DND-41 (cell line): ENCODE measurements at regions not wholly inside any gene's neighbourhood (a gene's known extent, or its start where the extent isn't known, plus 50 kb on each side); places are given as distances from the start of the nearest gene placed in this dataset.

Experiments
- ATAC-seq: fragments of 200-7000 bp; cut with Tn5 transposase; 3 replicates; pipeline ENCODE4 v1.9.1; 2021; ENCODE audit warnings: low read depth; ENCODE audit not compliant: insufficient read depth
- DNase-seq: peaks from one replicate; pipeline ENCODE4 v3.0.0-alpha.2; 2020
- H2AFZ ChIP-seq: 2 replicates; pipeline ENCODE4 v1.6.0; 2012; ENCODE audit warnings: low read depth, low read length
- H3K27ac ChIP-seq: 2 replicates; pipeline ENCODE4 v1.5.1; 2012; ENCODE audit warnings: low read length, inconsistent platforms
- H3K27me3 ChIP-seq: fragments of 200-600 bp; sonication (generic); 2 replicates; pipeline ENCODE4 v1.6.0; 2012; ENCODE audit warnings: low read length, mild to moderate bottlenecking, inconsistent platforms; ENCODE audit not compliant: insufficient read depth, poor library complexity
- H3K36me3 ChIP-seq: 2 replicates; pipeline ENCODE4 v1.5.1; 2012; ENCODE audit warnings: low read length, inconsistent platforms; ENCODE audit not compliant: insufficient read depth
- H3K4me1 ChIP-seq: 2 replicates; pipeline ENCODE4 v1.5.1; 2012; ENCODE audit warnings: mild to moderate bottlenecking, low read length; ENCODE audit not compliant: insufficient read depth
- H3K4me2 ChIP-seq: 2 replicates; pipeline ENCODE4 v1.6.0; 2012; ENCODE audit warnings: mild to moderate bottlenecking, moderate library complexity, low read length, inconsistent platforms; ENCODE audit not compliant: insufficient read depth
- H3K4me3 ChIP-seq, 2 experiments: fragments of 200-600 bp in 1 of 2; shearing (Covaris generic) in 1 of 2; 2 replicates each; pipeline ENCODE4 v1.5.1; 2012 to 2016; ENCODE audit warnings: inconsistent platforms in 2 of 2, low read length in 2 of 2, mild to moderate bottlenecking in 2 of 2, low read depth in 1 of 2, moderate library complexity in 1 of 2
- H3K79me2 ChIP-seq: 2 replicates; pipeline ENCODE4 v1.6.0; 2012; ENCODE audit warnings: low read length, inconsistent platforms; ENCODE audit not compliant: insufficient read depth
- H3K9ac ChIP-seq: 2 replicates; pipeline ENCODE4 v1.6.0; 2012; ENCODE audit warnings: low read depth, mild to moderate bottlenecking, inconsistent platforms, low read length, moderate library complexity
- H3K9me3 ChIP-seq: 2 replicates; pipeline ENCODE4 v1.5.1; 2012; ENCODE audit warnings: low read length, moderate library complexity, mild to moderate bottlenecking, inconsistent platforms; ENCODE audit not compliant: insufficient read depth, severe bottlenecking
- H4K20me1 ChIP-seq: 2 replicates; pipeline ENCODE4 v1.6.0; 2012; ENCODE audit warnings: low read length; ENCODE audit not compliant: insufficient read depth
- CTCF ChIP-seq: IDR thresholded peaks from 2 replicates; pipeline ENCODE4 v1.5.1; 2012; ENCODE audit warnings: borderline replicate concordance, low read length, moderate library complexity, mild to moderate bottlenecking; ENCODE audit not compliant: poor library complexity, severe bottlenecking; ENCODE audit errors: extremely low read depth
- EZH2 ChIP-seq: IDR thresholded peaks from 3 replicates; pipeline ENCODE4 v1.6.1; 2012; ENCODE audit warnings: borderline replicate concordance, low read depth, mild to moderate bottlenecking, moderate library complexity, low read length, inconsistent platforms; ENCODE audit not compliant: severe bottlenecking

GRCh38 chr13:81907787-81908372 is 1567.0 kb upstream of the SPRY2 start:
- no peak for TF ChIP-seq EZH2
- TF ChIP-seq CTCF: no peak
- Histone ChIP-seq H4K20me1 (no peaks in the 10 kb centered on the region), H3K9me3 (no peaks in the 10 kb centered on the region), H3K9ac (no peak overlapping the region), H2AFZ (no peak overlapping the region), H3K27ac (no peak overlapping the region), H3K4me3 (no peak overlapping the region), H3K27me3 (no peaks in the 10 kb centered on the region), H3K4me1 (no peaks in the 10 kb centered on the region), H3K4me2 (no peak overlapping the region), H3K36me3 (no peaks in the 10 kb centered on the region), H3K79me2 (no peaks in the 10 kb centered on the region)
- ATAC-seq (no peak), DNase-seq (no peak)

- Histone ChIP-seq H3K9me3 (peaks cover 4% of the 10 kb centered on the region), H3K79me2 (no peaks in the 10 kb centered on the region), H2AFZ (no peak overlapping the region), H3K27me3 (no peaks in the 10 kb centered on the region), H4K20me1 (no peaks in the 10 kb centered on the region), H3K9ac (no peak overlapping the region), H3K27ac (no peak overlapping the region), H3K4me2 (no peak overlapping the region), H3K4me1 (no peaks in the 10 kb centered on the region), H3K4me3 (no peak overlapping the region), H3K36me3 (no peaks in the 10 kb centered on the region)
- ATAC-seq: no peak
- no peak for DNase-seq
- TF ChIP-seq CTCF (no peak), EZH2 (no peak)
Observed at GRCh38 chr13:81888855-81889254, 1547.9 kb upstream of the SPRY2 start.

GRCh38 chr13:81874681-81875661 is 1534.0 kb upstream of the SPRY2 start:
- no peak overlapping the region for H3K9ac ChIP-seq
- no peaks in the 10 kb centered on the region for H3K27me3 ChIP-seq
- no peaks in the 10 kb centered on the region for H4K20me1 ChIP-seq
- no peak overlapping the region for H3K27ac ChIP-seq
- TF ChIP-seq EZH2: no peak
- no peak for TF ChIP-seq CTCF
- no peaks in the 10 kb centered on the region for H3K79me2 ChIP-seq
- no peaks in the 10 kb centered on the region for H3K36me3 ChIP-seq
- DNase-seq (no peak), ATAC-seq (no peak)
- no peak overlapping the region for H3K4me2 ChIP-seq
- H3K4me3 ChIP-seq: no peak overlapping the region
- H3K9me3 ChIP-seq: no peaks in the 10 kb centered on the region
- H2AFZ ChIP-seq: no peak overlapping the region
- no peaks in the 10 kb centered on the region for H3K4me1 ChIP-seq
